Glutamatergic neuron (in vitro differentiated cells): ENCODE measurements at regions not wholly inside any gene's neighbourhood (a gene's known extent, or its start where the extent isn't known, plus 50 kb on each side); places are given as distances from the start of the nearest gene placed in this dataset.

Source experiments
- DNase-seq: peaks from one replicate; pipeline ENCODE4 v3.0.0; 2022
- H3K27ac Mint-ChIP-seq: one replicate; pipeline ENCODE4 v1.8.0; 2020; ENCODE audit warnings: mild to moderate bottlenecking, mixed read lengths, inconsistent platforms; ENCODE audit not compliant: unreplicated experiment
- H3K27me3 Mint-ChIP-seq: one replicate; pipeline ENCODE4 v1.8.0; 2020; ENCODE audit warnings: mild to moderate bottlenecking, moderate library complexity, mixed read lengths, inconsistent platforms; ENCODE audit not compliant: unreplicated experiment
- H3K36me3 Mint-ChIP-seq: one replicate; pipeline ENCODE4 v1.8.0; 2020; ENCODE audit warnings: mild to moderate bottlenecking, mixed read lengths, inconsistent platforms; ENCODE audit not compliant: unreplicated experiment
- H3K4me1 Mint-ChIP-seq: one replicate; pipeline ENCODE4 v1.8.0; 2020; ENCODE audit warnings: mild to moderate bottlenecking, low read depth, mixed read lengths, inconsistent platforms; ENCODE audit not compliant: unreplicated experiment
- H3K4me3 Mint-ChIP-seq: one replicate; pipeline ENCODE4 v1.8.0; 2020; ENCODE audit warnings: mild to moderate bottlenecking, mixed read lengths, inconsistent platforms; ENCODE audit not compliant: unreplicated experiment
- H3K9me3 Mint-ChIP-seq: one replicate; pipeline ENCODE4 v1.8.0; 2020; ENCODE audit warnings: mild to moderate bottlenecking, moderate library complexity, mixed read lengths, inconsistent platforms; ENCODE audit not compliant: unreplicated experiment
- CTCF ChIP-seq: fragments of 200-600 bp; sonication (generic); IDR thresholded peaks from one replicate; pipeline ENCODE4 v1.5.0; 2021; ENCODE audit not compliant: partially characterized antibody, unreplicated experiment

DNA sequence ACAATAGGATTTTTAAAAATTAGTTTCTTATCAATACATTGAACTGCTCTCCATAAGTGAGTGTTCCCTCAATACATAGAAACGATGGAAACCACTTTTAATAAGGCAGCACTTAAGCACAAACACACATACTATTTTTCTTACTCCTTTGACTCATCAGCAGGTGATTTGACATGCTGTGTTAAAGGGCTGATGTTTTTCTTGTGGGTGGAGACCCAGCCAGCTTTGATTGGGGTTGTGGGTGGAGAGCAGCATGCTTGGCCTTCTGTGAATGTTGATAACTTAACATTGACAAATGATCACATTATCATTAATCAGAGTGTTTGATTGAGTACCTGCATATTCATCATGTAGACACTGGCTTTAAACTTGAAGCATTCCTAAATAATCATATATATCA lies 223.0 kb upstream of the DPH6 start:
- Mint-ChIP-seq H3K4me3 (no peak overlapping the region), H3K36me3 (no peaks in the 10 kb centered on the region), H3K27ac (no peak overlapping the region), H3K27me3 (peaks cover 2% of the 10 kb centered on the region), H3K4me1 (peaks cover 2% of the 10 kb centered on the region), H3K9me3 (no peaks in the 10 kb centered on the region)
- TF ChIP-seq CTCF, result no peak
- DNase-seq, result no peak

GRCh38 chr15:35769656-35770055 lies 223.7 kb upstream of the DPH6 start:
- no peaks in the 10 kb centered on the region for H3K9me3 Mint-ChIP-seq
- H3K27ac Mint-ChIP-seq, result no peak overlapping the region

GRCh38 chr15:35771746-35772442 lies 225.9 kb upstream of the DPH6 start:
- no peak overlapping the region for H3K4me3 Mint-ChIP-seq
- TF ChIP-seq CTCF, result no peak
- no peaks in the 10 kb centered on the region for H3K36me3 Mint-ChIP-seq
- peaks cover 2% of the 10 kb centered on the region for H3K9me3 Mint-ChIP-seq
- peaks cover 2% of the 10 kb centered on the region for H3K27me3 Mint-ChIP-seq
- peaks cover 2% of the 10 kb centered on the region for H3K4me1 Mint-ChIP-seq
- H3K27ac Mint-ChIP-seq, result no peak overlapping the region
- no peak for DNase-seq

More at GRCh38 chr15:35769656-35770055, 223.7 kb upstream of the DPH6 start:
- H3K4me1 Mint-ChIP-seq, result peaks cover 2% of the 10 kb centered on the region
- H3K4me3 Mint-ChIP-seq, result no peak overlapping the region
- no peak for TF ChIP-seq CTCF
- H3K36me3 Mint-ChIP-seq, result no peaks in the 10 kb centered on the region
- peaks cover 2% of the 10 kb centered on the region for H3K27me3 Mint-ChIP-seq
- DNase-seq, result no peak

- peaks cover 14% of the 10 kb centered on the region for H3K4me1 Mint-ChIP-seq
- TF ChIP-seq CTCF, result no peak
- no peak for DNase-seq
- peaks cover 4% of the 10 kb centered on the region for H3K27me3 Mint-ChIP-seq
- no peak overlapping the region for H3K4me3 Mint-ChIP-seq
- H3K9me3 Mint-ChIP-seq, result peaks cover 5% of the 10 kb centered on the region
- no peaks in the 10 kb centered on the region for H3K36me3 Mint-ChIP-seq
- no peak overlapping the region for H3K27ac Mint-ChIP-seq
Observed at GRCh38 chr15:35774653-35775052, 228.7 kb upstream of the DPH6 start.

- no peak for DNase-seq
- Mint-ChIP-seq H3K27me3 (peaks cover 4% of the 10 kb centered on the region), H3K36me3 (no peaks in the 10 kb centered on the region), H3K4me1 (peaks cover 14% of the 10 kb centered on the region), H3K4me3 (no peak overlapping the region), H3K27ac (no peak overlapping the region), H3K9me3 (peaks cover 5% of the 10 kb centered on the region)
- TF ChIP-seq CTCF, result no peak
Observed at GRCh38 chr15:35775471-35775870, 229.5 kb upstream of the DPH6 start.
